ENCODE measurements at regions not wholly inside any gene's neighbourhood (a gene's known extent, or its start where the extent isn't known, plus 50 kb on each side); places are given as distances from the start of the nearest gene placed in this dataset.

GRCh38 chr22:49297871-49298721 lies 529.6 kb downstream of the BRD1 start:
- Histone ChIP-seq H3K27me3 (ENCODE audit: low read length) (no peaks in the 10 kb centered on the region), H3K9me2 (replicated peaks; ENCODE audit: insufficient read depth, low read length) (no peaks in the 10 kb centered on the region), H3K36me3 (ENCODE audit: low read length) (no peaks in the 10 kb centered on the region), H3K4me3 (ENCODE audit: insufficient read depth, low read length, poor library complexity, severe bottlenecking) (no peak overlapping the region), H3K9me3 (ENCODE audit: insufficient read depth, low read length) (no peaks in the 10 kb centered on the region), H3K9ac (ENCODE audit: low read length) (no peak overlapping the region), H3K79me2 (ENCODE audit: insufficient read depth, low read length) (no peaks in the 10 kb centered on the region), H3F3A (ENCODE audit: insufficient read depth) (no peaks in the 10 kb centered on the region), H2AFZ (ENCODE audit: low read depth, low read length, severe bottlenecking) (no peak overlapping the region), H4K20me1 (ENCODE audit: low read depth, low read length) (no peaks in the 10 kb centered on the region), H3K4me2 (ENCODE audit: low read depth, low read length, poor library complexity, severe bottlenecking) (no peak overlapping the region), H3K27ac (ENCODE audit: low read depth, low read length) (no peak overlapping the region)
- no peak for TF ChIP-seq CTCF (IDR thresholded peaks at IDR 0.05; ENCODE audit: insufficient read depth, low read length, poor library complexity, severe bottlenecking)
- no peak for TF ChIP-seq EZH2phosphoT487 (conservative IDR thresholded peaks at IDR 0.05; ENCODE audit: low read length)

- no peaks in the 10 kb centered on the region for H3K79me2 ChIP-seq (ENCODE audit: insufficient read depth, low read length)
- H3K9me2 ChIP-seq (replicated peaks; ENCODE audit: insufficient read depth, low read length), result no peaks in the 10 kb centered on the region
- no peak overlapping the region for H3K27ac ChIP-seq (ENCODE audit: low read depth, low read length)
- no peaks in the 10 kb centered on the region for H4K20me1 ChIP-seq (ENCODE audit: low read depth, low read length)
- H3K36me3 ChIP-seq (ENCODE audit: low read length), result no peaks in the 10 kb centered on the region
- no peaks in the 10 kb centered on the region for H3K27me3 ChIP-seq (ENCODE audit: low read length)
- no peak overlapping the region for H3K4me2 ChIP-seq (ENCODE audit: low read depth, low read length, poor library complexity, severe bottlenecking)
- TF ChIP-seq CTCF (IDR thresholded peaks at IDR 0.05; ENCODE audit: insufficient read depth, low read length, poor library complexity, severe bottlenecking), result no peak
- TF ChIP-seq EZH2phosphoT487 (conservative IDR thresholded peaks at IDR 0.05; ENCODE audit: low read length), result no peak
- H3K9ac ChIP-seq (ENCODE audit: low read length), result no peak overlapping the region
- H2AFZ ChIP-seq (ENCODE audit: low read depth, low read length, severe bottlenecking), result no peak overlapping the region
- no peaks in the 10 kb centered on the region for H3F3A ChIP-seq (ENCODE audit: insufficient read depth)
- no peaks in the 10 kb centered on the region for H3K9me3 ChIP-seq (ENCODE audit: insufficient read depth, low read length)
- H3K4me3 ChIP-seq (ENCODE audit: insufficient read depth, low read length, poor library complexity, severe bottlenecking), result no peak overlapping the region
Measured at GRCh38 chr22:49297286-49297870, 530.3 kb downstream of the BRD1 start.

GRCh38 chr22:49296561-49296960 lies 531.1 kb downstream of the BRD1 start:
- Histone ChIP-seq H3K4me3 (ENCODE audit: insufficient read depth, low read length, poor library complexity, severe bottlenecking) (no peak overlapping the region), H3K9me2 (replicated peaks; ENCODE audit: insufficient read depth, low read length) (no peaks in the 10 kb centered on the region), H3K9ac (ENCODE audit: low read length) (no peak overlapping the region), H4K20me1 (ENCODE audit: low read depth, low read length) (no peaks in the 10 kb centered on the region), H3K27me3 (ENCODE audit: low read length) (no peaks in the 10 kb centered on the region), H3K4me2 (ENCODE audit: low read depth, low read length, poor library complexity, severe bottlenecking) (no peak overlapping the region), H3K79me2 (ENCODE audit: insufficient read depth, low read length) (no peaks in the 10 kb centered on the region), H3K36me3 (ENCODE audit: low read length) (no peaks in the 10 kb centered on the region), H2AFZ (ENCODE audit: low read depth, low read length, severe bottlenecking) (no peak overlapping the region), H3F3A (ENCODE audit: insufficient read depth) (no peaks in the 10 kb centered on the region), H3K27ac (ENCODE audit: low read depth, low read length) (no peak overlapping the region), H3K9me3 (ENCODE audit: insufficient read depth, low read length) (no peaks in the 10 kb centered on the region)
- TF ChIP-seq CTCF (IDR thresholded peaks at IDR 0.05; ENCODE audit: insufficient read depth, low read length, poor library complexity, severe bottlenecking) (no peak), EZH2phosphoT487 (conservative IDR thresholded peaks at IDR 0.05; ENCODE audit: low read length) (no peak)
